ENCODE measurements at regions not wholly inside any gene's neighbourhood (a gene's known extent, or its start where the extent isn't known, plus 50 kb on each side); places are given as distances from the start of the nearest gene placed in this dataset.

DNA sequence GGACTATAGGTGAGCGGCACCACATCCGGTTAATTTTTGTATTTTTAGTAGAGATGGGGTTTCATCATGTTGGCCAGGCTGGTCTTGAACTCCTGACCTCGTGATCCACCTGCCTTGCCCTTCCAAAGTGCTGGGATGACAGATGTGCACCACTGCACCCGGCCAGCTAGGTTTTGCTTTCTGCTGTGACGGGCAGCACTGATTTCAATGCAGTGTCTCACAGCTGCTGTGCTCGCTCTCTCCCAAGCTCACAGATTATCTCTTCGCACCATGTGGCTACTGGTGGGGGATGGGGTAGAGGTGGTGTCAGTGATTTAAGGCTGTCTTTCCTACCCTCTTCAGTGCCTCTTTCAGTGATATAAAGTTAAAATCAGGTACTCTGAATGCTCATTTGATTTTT, 909.1 kb downstream of the TRHDE start:
- Histone ChIP-seq H3K36me3 (no peaks in the 10 kb centered on the region), H3K4me1 (no peaks in the 10 kb centered on the region), H3K9me3 (peaks cover 0 to 41% (median 35%) of the 10 kb centered on the region in 8 donors), H3K27ac (no peak overlapping the region), H3K4me3 (no peak overlapping the region), H3K27me3 (replicated peaks in 1 of 7) (no peaks in the 10 kb centered on the region)
- 50 to 64% (median 51%) methylated on average over 7 of the region's 7 CpGs for WGBS, 5 donors
- DNase-seq: no peak
- no peak for TF ChIP-seq POLR2A (IDR thresholded peaks at IDR 0.05)
- no peak for TF ChIP-seq POLR2AphosphoS5 (IDR thresholded peaks at IDR 0.05)
- TF ChIP-seq, protein P1, sequence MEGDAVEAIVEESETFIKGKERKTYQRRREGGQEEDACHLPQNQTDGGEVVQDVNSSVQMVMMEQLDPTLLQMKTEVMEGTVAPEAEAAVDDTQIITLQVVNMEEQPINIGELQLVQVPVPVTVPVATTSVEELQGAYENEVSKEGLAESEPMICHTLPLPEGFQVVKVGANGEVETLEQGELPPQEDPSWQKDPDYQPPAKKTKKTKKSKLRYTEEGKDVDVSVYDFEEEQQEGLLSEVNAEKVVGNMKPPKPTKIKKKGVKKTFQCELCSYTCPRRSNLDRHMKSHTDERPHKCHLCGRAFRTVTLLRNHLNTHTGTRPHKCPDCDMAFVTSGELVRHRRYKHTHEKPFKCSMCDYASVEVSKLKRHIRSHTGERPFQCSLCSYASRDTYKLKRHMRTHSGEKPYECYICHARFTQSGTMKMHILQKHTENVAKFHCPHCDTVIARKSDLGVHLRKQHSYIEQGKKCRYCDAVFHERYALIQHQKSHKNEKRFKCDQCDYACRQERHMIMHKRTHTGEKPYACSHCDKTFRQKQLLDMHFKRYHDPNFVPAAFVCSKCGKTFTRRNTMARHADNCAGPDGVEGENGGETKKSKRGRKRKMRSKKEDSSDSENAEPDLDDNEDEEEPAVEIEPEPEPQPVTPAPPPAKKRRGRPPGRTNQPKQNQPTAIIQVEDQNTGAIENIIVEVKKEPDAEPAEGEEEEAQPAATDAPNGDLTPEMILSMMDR (IDR thresholded peaks at IDR 0.05 in 8 of 11, conservative IDR thresholded peaks at IDR 0.05 in 3 of 11): no peak
- intact Hi-C loops (cut with DNase I; ENCODE audit: low total_unique reads): no loop called here

DNA sequence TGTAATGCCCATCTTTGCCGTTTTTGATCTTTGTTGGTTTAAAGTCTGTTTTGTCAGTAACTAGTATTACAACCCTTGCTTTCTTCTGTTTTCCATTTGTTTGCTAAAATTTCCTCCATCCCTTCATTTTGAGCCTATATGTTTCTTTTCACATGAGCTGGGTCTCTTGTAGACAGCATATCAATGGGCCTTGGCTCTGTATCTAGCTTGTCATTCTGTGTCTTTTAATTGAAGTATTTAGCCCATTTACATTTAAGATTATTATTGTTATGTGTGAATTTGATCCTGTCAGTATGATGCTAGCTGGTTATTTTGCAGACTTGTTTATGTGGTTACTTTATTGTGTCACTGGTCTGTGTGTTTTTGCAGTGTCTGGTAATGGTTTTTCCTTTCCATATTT, 913.2 kb downstream of the TRHDE start:
- no peak for DNase-seq
- intact Hi-C loops (cut with DNase I; ENCODE audit: low total_unique reads): no loop called here
- no peak overlapping the region for H3K4me3 ChIP-seq

DNA sequence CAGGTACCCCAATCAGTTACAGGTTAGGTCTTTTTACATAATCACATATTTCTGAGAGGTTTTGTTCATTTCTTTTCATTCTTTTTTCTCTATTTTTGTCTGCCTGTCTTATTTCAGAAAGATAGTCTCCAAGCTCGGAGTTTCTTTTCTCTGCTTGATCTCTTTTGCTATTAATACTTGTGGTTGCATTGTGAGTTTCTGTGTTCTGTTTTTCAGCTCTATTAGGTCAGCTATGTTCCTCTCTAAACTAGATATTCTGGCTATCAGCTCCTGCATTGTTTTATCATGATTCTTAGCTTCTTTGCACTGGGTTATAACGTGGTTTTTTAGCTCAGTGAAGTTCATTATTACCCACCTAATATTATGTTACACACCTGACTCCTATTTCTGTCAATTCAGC, 914.1 kb downstream of the TRHDE start:
- intact Hi-C loops (cut with DNase I; ENCODE audit: low total_unique reads): no loop called here
- H3K27me3 ChIP-seq (replicated peaks in 1 of 7): no peaks in the 10 kb centered on the region
- WGBS, 5 donors: 53 to 68% (median 65%) methylated on average over 2 of the region's 2 CpGs
- H3K9me3 ChIP-seq: peaks cover 0 to 60% (median 39%) of the 10 kb centered on the region in 8 donors
- TF ChIP-seq POLR2AphosphoS5 (IDR thresholded peaks at IDR 0.05) (no peak), POLR2A (IDR thresholded peaks at IDR 0.05) (no peak)
- TF ChIP-seq, protein P1 (IDR thresholded peaks at IDR 0.05 in 8 of 11, conservative IDR thresholded peaks at IDR 0.05 in 3 of 11): no peak
- no peak overlapping the region for H3K27ac ChIP-seq
- DNase-seq: no peak
- H3K4me1 ChIP-seq: no peaks in the 10 kb centered on the region
- H3K36me3 ChIP-seq: no peaks in the 10 kb centered on the region
- H3K4me3 ChIP-seq: no peak overlapping the region

More for the DNA sequence above, 913.2 kb downstream of the TRHDE start:
- Histone ChIP-seq H3K9me3 (peaks cover 0 to 60% (median 39%) of the 10 kb centered on the region in 8 donors), H3K27me3 (replicated peaks in 1 of 7) (no peaks in the 10 kb centered on the region), H3K36me3 (no peaks in the 10 kb centered on the region), H3K4me1 (no peaks in the 10 kb centered on the region), H3K27ac (no peak overlapping the region)
- 80 to 88% (median 85%) methylated on average over 1 of the region's 1 CpG for WGBS, 5 donors
- TF ChIP-seq POLR2AphosphoS5 (IDR thresholded peaks at IDR 0.05) (no peak), POLR2A (IDR thresholded peaks at IDR 0.05) (no peak)
- TF ChIP-seq, protein P1 (IDR thresholded peaks at IDR 0.05 in 8 of 11, conservative IDR thresholded peaks at IDR 0.05 in 3 of 11): no peak

DNA sequence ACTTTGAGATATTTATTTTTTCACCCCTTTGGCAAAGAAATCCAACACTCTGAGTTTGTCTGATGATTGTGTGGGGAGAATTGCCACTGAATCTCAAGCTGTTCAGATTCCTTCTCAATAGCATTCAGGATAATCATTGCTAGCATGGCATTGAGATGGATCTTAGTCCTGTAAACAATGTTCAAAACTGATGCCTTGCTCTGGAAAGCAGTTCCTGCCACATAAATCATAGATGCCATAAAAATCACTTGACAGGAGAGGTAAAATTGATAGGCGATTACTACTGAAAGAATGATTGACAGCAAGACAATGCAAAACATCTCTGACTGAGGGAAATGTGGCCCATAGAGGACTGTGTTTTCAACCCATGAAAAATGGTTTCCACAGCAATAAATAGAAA, 915.6 kb downstream of the TRHDE start:
- WGBS, 5 donors: 77 to 86% (median 80%) methylated on average over 1 of the region's 1 CpG
- TF ChIP-seq POLR2AphosphoS5 (IDR thresholded peaks at IDR 0.05) (no peak), POLR2A (IDR thresholded peaks at IDR 0.05) (no peak)
- TF ChIP-seq, protein P1 (IDR thresholded peaks at IDR 0.05 in 8 of 11, conservative IDR thresholded peaks at IDR 0.05 in 3 of 11): no peak
- H3K27me3 ChIP-seq (replicated peaks in 1 of 7): no peaks in the 10 kb centered on the region

More for the DNA sequence above, 915.6 kb downstream of the TRHDE start:
- DNase-seq: no peak
- H3K36me3 ChIP-seq: no peaks in the 10 kb centered on the region
- intact Hi-C loops (cut with DNase I; ENCODE audit: low total_unique reads): no loop called here
- no peaks in the 10 kb centered on the region for H3K4me1 ChIP-seq
- no peak overlapping the region for H3K4me3 ChIP-seq
- H3K9me3 ChIP-seq: peaks cover 0 to 60% (median 39%) of the 10 kb centered on the region in 8 donors
- H3K27ac ChIP-seq: no peak overlapping the region

Data from spleen (tissue), 11 donors.